PC-9 (cell line): ENCODE measurements at regions not wholly inside any gene's neighbourhood (a gene's known extent, or its start where the extent isn't known, plus 50 kb on each side); places are given as distances from the start of the nearest gene placed in this dataset.

ENCODE experiments used
- BruUV-seq: library from RNA; stranded (reverse); fragments of 400-500 nt; replicated peaks from 2 replicates; lab custom pipeline; 2021; lab: Mats Ljungman, UMichigan
- CTCF ChIA-PET: fragments of 300-600 bp; sonication (Branson Sonifier 250); formaldehyde crosslinking; loops from one replicate; lab custom pipeline; 2022; ENCODE audit warnings: antibody characterized with exemption; lab: Charles Lee
- POLR2A ChIA-PET: fragments of 300-600 bp; sonication (Branson Sonifier 250); formaldehyde crosslinking; loops from one replicate; lab custom pipeline; 2022; ENCODE audit warnings: antibody characterized with exemption; ENCODE audit not compliant: unreplicated experiment; lab: Charles Lee
- DNase-seq, 2 experiments: peaks; one replicate each; pipeline versions ENCODE4 v3.0.0 to v3.0.0-alpha.2; 2015 to 2022; ENCODE audit warnings: mixed read lengths in 1 of 2
- H2AFZ ChIP-seq: fragments of 200-600 bp; sonication (generic); 2 replicates; pipeline ENCODE4 v1.8.1; 2017; ENCODE audit warnings: antibody characterized with exemption
- H3F3A ChIP-seq: fragments of 200-600 bp; sonication (generic); 2 replicates; pipeline ENCODE4 v1.8.1; 2017; ENCODE audit warnings: antibody characterized with exemption, mild to moderate bottlenecking, low read depth; ENCODE audit not compliant: insufficient read depth
- H3K27ac ChIP-seq: fragments of 200-600 bp; sonication (generic); 2 replicates; pipeline ENCODE4 v1.6.1; 2016; ENCODE audit warnings: mixed run types
- H3K27me3 ChIP-seq: fragments of 200-600 bp; sonication (generic); 2 replicates; pipeline ENCODE4 v1.6.1; 2016; ENCODE audit warnings: low read depth, mixed run types; ENCODE audit not compliant: insufficient read depth
- H3K36me3 ChIP-seq: fragments of 200-600 bp; sonication (generic); 2 replicates; pipeline ENCODE4 v1.6.1; 2016; ENCODE audit warnings: low read depth, mixed run types
- H3K4me1 ChIP-seq: fragments of 200-600 bp; sonication (generic); replicated peaks from 2 replicates; pipeline ENCODE4 v1.6.1; 2016; ENCODE audit warnings: mixed run types; ENCODE audit not compliant: insufficient read depth
- H3K4me2 ChIP-seq: fragments of 200-600 bp; sonication (generic); 2 replicates; pipeline ENCODE4 v1.6.1; 2017; ENCODE audit warnings: mixed run types
- H3K4me3 ChIP-seq: fragments of 200-600 bp; sonication (generic); 2 replicates; pipeline ENCODE4 v1.6.1; 2016; ENCODE audit warnings: mixed run types
- H3K79me2 ChIP-seq: fragments of 200-600 bp; sonication (generic); 2 replicates; pipeline ENCODE4 v1.6.1; 2017; ENCODE audit warnings: low read depth, mixed run types
- H3K9me2 ChIP-seq: fragments of 200-600 bp; sonication (generic); 2 replicates; pipeline ENCODE4 v1.8.1; 2017; ENCODE audit warnings: mild to moderate bottlenecking; ENCODE audit not compliant: insufficient read depth
- H3K9me3 ChIP-seq: fragments of 200-600 bp; sonication (generic); 2 replicates; pipeline ENCODE4 v1.8.1; 2016; ENCODE audit warnings: low read depth; ENCODE audit not compliant: insufficient read depth
- H4K20me1 ChIP-seq: fragments of 200-600 bp; sonication (generic); 2 replicates; pipeline ENCODE4 v1.8.1; 2017; ENCODE audit not compliant: insufficient read depth
- CTCF ChIP-seq: fragments of 200-600 bp; sonication (generic); conservative IDR thresholded peaks from 2 replicates; pipeline ENCODE4 v1.6.1; 2017; ENCODE audit warnings: mixed run types, antibody characterized with exemption, mild to moderate bottlenecking, moderate library complexity
- EZH2 ChIP-seq: fragments of 200-600 bp; sonication (generic); IDR thresholded peaks from 2 replicates; pipeline ENCODE4 v1.8.0; 2017; ENCODE audit warnings: antibody characterized with exemption, low read depth
- intact Hi-C: fragments of 100-400 bp; cut with micrococcal nuclease; formaldehyde crosslinking; loops from one replicate; pipeline ENCODE4 v1.10.0; 2022; ENCODE audit not compliant: unreplicated experiment

DNA sequence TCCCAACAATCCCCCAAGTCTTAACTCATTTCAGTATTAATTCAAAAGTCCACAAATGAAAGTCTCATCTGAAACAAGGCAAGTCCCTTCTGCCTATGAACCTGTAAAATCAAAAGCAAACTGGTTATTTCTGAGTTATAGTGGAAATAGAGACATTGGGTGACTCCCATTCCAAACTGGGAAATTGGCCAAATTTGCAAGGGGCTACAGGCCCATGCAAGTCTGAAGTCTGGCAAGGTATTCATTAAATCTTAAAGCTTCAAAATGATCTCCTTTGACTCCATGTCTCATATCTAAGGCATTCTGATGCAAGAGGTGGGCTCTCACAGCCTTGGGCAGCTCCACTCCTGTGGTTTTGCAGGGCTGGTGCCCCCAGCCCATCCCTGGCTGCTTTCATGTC is 167.9 kb downstream of the HTR1A start:
- no peaks in the 10 kb centered on the region for H3K4me1 ChIP-seq
- intact Hi-C loops: no loop called here
- H3K27ac ChIP-seq: no peak overlapping the region
- H2AFZ ChIP-seq: no peak overlapping the region
- no peak for DNase-seq
- no peak overlapping the region for H3K4me3 ChIP-seq
- no peaks in the 10 kb centered on the region for H3K79me2 ChIP-seq
- POLR2A ChIA-PET: no interaction called here
- no peaks in the 10 kb centered on the region for H3K9me3 ChIP-seq
- H3K27me3 ChIP-seq: no peaks in the 10 kb centered on the region
- BruUV-seq: no TSS peak
- H3K9me2 ChIP-seq: no peaks in the 10 kb centered on the region
- TF ChIP-seq EZH2: no peak
- TF ChIP-seq CTCF: no peak
- H3K4me2 ChIP-seq: no peak overlapping the region
- CTCF ChIA-PET: no interaction called here
- no peaks in the 10 kb centered on the region for H4K20me1 ChIP-seq
- H3F3A ChIP-seq: no peaks in the 10 kb centered on the region
- H3K36me3 ChIP-seq: no peaks in the 10 kb centered on the region

DNA sequence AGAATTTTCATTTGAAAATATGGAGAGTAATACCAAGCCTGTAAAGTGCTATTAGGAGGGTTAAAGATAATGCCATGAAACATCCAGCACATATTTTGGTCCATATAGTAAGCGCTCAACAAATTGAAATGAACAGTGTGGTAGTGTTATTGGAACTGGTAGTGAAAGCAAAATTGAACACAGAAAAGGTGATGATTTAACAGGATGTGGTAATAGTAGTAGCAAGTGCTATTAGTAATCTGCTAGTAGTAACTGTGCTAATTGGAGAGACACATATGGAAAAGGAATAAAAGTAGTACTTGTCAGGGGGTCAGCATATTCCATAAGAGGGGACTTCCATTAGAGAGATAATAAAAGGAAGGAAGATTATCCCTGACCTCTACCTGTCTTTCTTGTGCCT is 187.3 kb downstream of the HTR1A start:
- H2AFZ ChIP-seq: no peak overlapping the region
- TF ChIP-seq EZH2 (no peak), CTCF (no peak)
- H3K4me1 ChIP-seq: no peaks in the 10 kb centered on the region
- no peaks in the 10 kb centered on the region for H3K79me2 ChIP-seq
- H3K9me2 ChIP-seq: no peaks in the 10 kb centered on the region
- no peaks in the 10 kb centered on the region for H3F3A ChIP-seq
- no peaks in the 10 kb centered on the region for H3K36me3 ChIP-seq
- H3K4me3 ChIP-seq: no peak overlapping the region
- H3K27ac ChIP-seq: no peak overlapping the region
- ChIA-PET CTCF (no interaction called here), POLR2A (no interaction called here)
- no TSS peak for BruUV-seq
- H4K20me1 ChIP-seq: no peaks in the 10 kb centered on the region
- no peaks in the 10 kb centered on the region for H3K27me3 ChIP-seq
- H3K4me2 ChIP-seq: no peak overlapping the region
- intact Hi-C loops: no loop called here
- H3K9me3 ChIP-seq: no peaks in the 10 kb centered on the region
- no peak for DNase-seq

- intact Hi-C loops: no loop called here
- Histone ChIP-seq H3K4me1 (no peaks in the 10 kb centered on the region), H3K27me3 (no peaks in the 10 kb centered on the region), H3K9me2 (no peaks in the 10 kb centered on the region), H3K4me2 (no peak overlapping the region), H3K79me2 (no peaks in the 10 kb centered on the region), H3F3A (no peaks in the 10 kb centered on the region), H2AFZ (no peak overlapping the region), H3K27ac (no peak overlapping the region), H3K36me3 (no peaks in the 10 kb centered on the region), H3K4me3 (no peak overlapping the region), H4K20me1 (no peaks in the 10 kb centered on the region), H3K9me3 (no peaks in the 10 kb centered on the region)
- ChIA-PET CTCF (no interaction called here), POLR2A (no interaction called here)
- no TSS peak for BruUV-seq
- no peak for DNase-seq
- no peak for TF ChIP-seq EZH2
- TF ChIP-seq CTCF: no peak
These were observed 194.0 kb downstream of the HTR1A start for GRCh38 chr5:63768221-63768620.
